Tibial artery (tissue), 4 donors: ENCODE measurements at regions not wholly inside any gene's neighbourhood (a gene's known extent, or its start where the extent isn't known, plus 50 kb on each side); places are given as distances from the start of the nearest gene placed in this dataset.
"Not testable (repeated sequence)": the region's sequence is repeated elsewhere in the genome, so short reads cannot be mapped to it uniquely, and the experiment has no call there.

Experiments
- DNase-seq, 2 donors: peaks; one replicate each; pipeline ENCODE4 v3.0.0-alpha.2; 2019
- H3K27ac ChIP-seq, 2 donors: fragments of 200-600 bp; sonication (generic) in 1 of 2; 1 replicate in 1 of 2; 2 replicates in 1 of 2; pipeline ENCODE4 v1.5.1; 2018 to 2019; ENCODE audit warnings: mild to moderate bottlenecking in 1 of 2
- H3K27me3 ChIP-seq, 2 donors: fragments of 200-600 bp; sonication (generic) in 1 of 2; one replicate each; pipeline versions ENCODE4 v1.5.1 to v1.6.0; 2016 to 2019
- H3K36me3 ChIP-seq, 3 donors: fragments of 200-600 bp; sonication (generic) in 2 of 3; one replicate each; pipeline ENCODE4 v1.5.1; 2016 to 2019; ENCODE audit warnings: mild to moderate bottlenecking in 2 of 3
- H3K4me1 ChIP-seq, 4 donors: fragments of 200-600 bp; sonication (generic) in 2 of 4; 1 replicate in 3 of 4; 2 replicates in 1 of 4; pipeline ENCODE4 v1.5.1; 2016 to 2019
- H3K4me3 ChIP-seq, 2 donors: fragments of 200-600 bp; sonication (generic) in 1 of 2; 1 replicate in 1 of 2; 2 replicates in 1 of 2; pipeline ENCODE4 v1.5.1; 2018 to 2019; ENCODE audit warnings: mild to moderate bottlenecking in 2 of 2
- H3K9me3 ChIP-seq, 3 donors: fragments of 200-600 bp; sonication (generic) in 1 of 3; one replicate each; pipeline ENCODE4 v1.5.1; 2016 to 2019
- CTCF ChIP-seq, 2 experiments: fragments of 200-600 bp in 1 of 2; fragments of 450-650 bp in 1 of 2; IDR thresholded peaks; one replicate each; pipeline ENCODE4 v1.5.1; 2017 to 2019; ENCODE audit warnings: antibody characterized with exemption in 2 of 2, mild to moderate bottlenecking in 1 of 2, moderate library complexity in 1 of 2
- intact Hi-C: fragments of 100-400 bp; cut with DNase I; formaldehyde crosslinking; loops from one replicate; pipeline ENCODE4 v1.15.0; 2023; ENCODE audit warnings: low total_unique reads

GRCh38 chr10:15921423-15921945, 61.2 kb upstream of the MINDY3 start:
- H3K27me3 ChIP-seq, H3K4me3 ChIP-seq, H3K36me3 ChIP-seq, H3K9me3 ChIP-seq, DNase-seq, H3K27ac ChIP-seq, H3K4me1 ChIP-seq, intact Hi-C loops: not testable (repeated sequence)

GRCh38 chr10:15931376-15931775, 71.1 kb upstream of the MINDY3 start:
- no peak for TF ChIP-seq CTCF (IDR thresholded peaks at IDR 0.05)
- H3K4me3 ChIP-seq = no peak overlapping the region
- intact Hi-C loops = no loop called here
- no peaks in the 10 kb centered on the region for H3K36me3 ChIP-seq
- no peak overlapping the region for H3K27ac ChIP-seq
- no peaks in the 10 kb centered on the region for H3K4me1 ChIP-seq
- no peaks in the 10 kb centered on the region for H3K27me3 ChIP-seq
- peaks cover 0 to 4% (median 0%) of the 10 kb centered on the region in 3 donors for H3K9me3 ChIP-seq
- no peak for DNase-seq

- H3K9me3 ChIP-seq, H3K36me3 ChIP-seq, DNase-seq, H3K27ac ChIP-seq, H3K4me1 ChIP-seq, H3K27me3 ChIP-seq, H3K4me3 ChIP-seq, intact Hi-C loops: not testable (repeated sequence)
Measured at GRCh38 chr10:15939543-15939942, 79.2 kb upstream of the MINDY3 start.

GRCh38 chr10:15943426-15943825, 83.1 kb upstream of the MINDY3 start:
- H3K4me1 ChIP-seq = no peaks in the 10 kb centered on the region
- H3K27ac ChIP-seq = no peak overlapping the region
- intact Hi-C loops = no loop called here
- no peaks in the 10 kb centered on the region for H3K27me3 ChIP-seq
- no peak for TF ChIP-seq CTCF (IDR thresholded peaks at IDR 0.05)
- H3K4me3 ChIP-seq = no peak overlapping the region
- no peaks in the 10 kb centered on the region for H3K9me3 ChIP-seq
- DNase-seq = no peak
- H3K36me3 ChIP-seq = no peaks in the 10 kb centered on the region

GRCh38 chr10:15954188-15954587, 93.9 kb upstream of the MINDY3 start:
- no peak for DNase-seq

GRCh38 chr10:15960277-15960676, 100.0 kb upstream of the MINDY3 start:
- TF ChIP-seq CTCF (IDR thresholded peaks at IDR 0.05) = no peak
- H3K4me3 ChIP-seq = no peak overlapping the region
- intact Hi-C loops = loop anchor here (10.0 kb wide), 1 partner anchor 935 kb away; no protein-coding TSS in a partner anchor
- no peak for DNase-seq
- no peaks in the 10 kb centered on the region for H3K4me1 ChIP-seq
- no peaks in the 10 kb centered on the region for H3K9me3 ChIP-seq
- no peak overlapping the region for H3K27ac ChIP-seq
- no peaks in the 10 kb centered on the region for H3K27me3 ChIP-seq
- no peaks in the 10 kb centered on the region for H3K36me3 ChIP-seq

More at GRCh38 chr10:15954188-15954587, 93.9 kb upstream of the MINDY3 start:
- TF ChIP-seq CTCF (IDR thresholded peaks at IDR 0.05) = no peak
- no peak overlapping the region for H3K4me3 ChIP-seq
- no peak overlapping the region for H3K27ac ChIP-seq
- no peaks in the 10 kb centered on the region for H3K27me3 ChIP-seq
- H3K36me3 ChIP-seq = no peaks in the 10 kb centered on the region
- H3K9me3 ChIP-seq = no peaks in the 10 kb centered on the region
- intact Hi-C loops = no loop called here
- no peaks in the 10 kb centered on the region for H3K4me1 ChIP-seq

- intact Hi-C loops, H3K4me1 ChIP-seq, H3K36me3 ChIP-seq, H3K27ac ChIP-seq, DNase-seq, H3K9me3 ChIP-seq, H3K27me3 ChIP-seq, H3K4me3 ChIP-seq: not testable (repeated sequence)
Measured at GRCh38 chr10:15972736-15973135, 112.4 kb upstream of the MINDY3 start.
